HG02759 (cell line): ENCODE measurements at regions not wholly inside any gene's neighbourhood (a gene's known extent, or its start where the extent isn't known, plus 50 kb on each side); places are given as distances from the start of the nearest gene placed in this dataset.

Experiments used
- ATAC-seq: cut with Tn5 transposase; IDR thresholded peaks from one replicate; pipeline ENCODE4 v1.9.1; 2021; ENCODE audit warnings: mild to moderate bottlenecking, moderate library complexity; ENCODE audit not compliant: unreplicated experiment

DNA sequence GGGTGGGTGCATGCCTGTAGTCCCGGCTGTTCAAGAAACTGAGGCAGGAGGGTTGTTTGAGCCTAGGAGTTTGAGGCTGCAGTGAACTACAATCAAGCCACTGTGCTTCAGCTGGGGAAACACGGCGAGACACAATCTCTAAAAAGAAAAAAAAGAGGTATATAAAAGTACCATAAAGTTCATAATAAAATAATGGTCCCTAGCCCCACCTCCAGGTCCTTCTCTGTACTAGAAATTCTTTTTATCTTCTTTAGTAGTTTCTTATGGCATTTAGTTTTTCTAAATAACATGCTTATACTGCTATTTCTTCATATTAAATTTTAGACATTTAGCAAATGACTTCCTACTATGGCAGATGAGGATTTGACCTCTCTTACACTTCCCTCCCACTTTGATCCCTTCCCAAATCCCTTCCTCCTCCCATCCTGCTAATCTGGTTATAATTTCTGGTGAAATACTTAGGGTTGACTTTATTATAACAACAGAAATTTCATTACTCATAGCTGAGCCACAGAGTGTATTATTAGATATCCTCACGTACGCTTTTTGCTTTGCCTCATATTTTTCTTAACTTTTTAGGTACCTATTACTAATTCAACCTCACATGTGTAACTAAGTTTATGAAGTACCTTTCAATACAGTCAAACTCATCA lies 94.7 kb downstream of the SLC41A2 start:
- ATAC-seq = no peak

DNA sequence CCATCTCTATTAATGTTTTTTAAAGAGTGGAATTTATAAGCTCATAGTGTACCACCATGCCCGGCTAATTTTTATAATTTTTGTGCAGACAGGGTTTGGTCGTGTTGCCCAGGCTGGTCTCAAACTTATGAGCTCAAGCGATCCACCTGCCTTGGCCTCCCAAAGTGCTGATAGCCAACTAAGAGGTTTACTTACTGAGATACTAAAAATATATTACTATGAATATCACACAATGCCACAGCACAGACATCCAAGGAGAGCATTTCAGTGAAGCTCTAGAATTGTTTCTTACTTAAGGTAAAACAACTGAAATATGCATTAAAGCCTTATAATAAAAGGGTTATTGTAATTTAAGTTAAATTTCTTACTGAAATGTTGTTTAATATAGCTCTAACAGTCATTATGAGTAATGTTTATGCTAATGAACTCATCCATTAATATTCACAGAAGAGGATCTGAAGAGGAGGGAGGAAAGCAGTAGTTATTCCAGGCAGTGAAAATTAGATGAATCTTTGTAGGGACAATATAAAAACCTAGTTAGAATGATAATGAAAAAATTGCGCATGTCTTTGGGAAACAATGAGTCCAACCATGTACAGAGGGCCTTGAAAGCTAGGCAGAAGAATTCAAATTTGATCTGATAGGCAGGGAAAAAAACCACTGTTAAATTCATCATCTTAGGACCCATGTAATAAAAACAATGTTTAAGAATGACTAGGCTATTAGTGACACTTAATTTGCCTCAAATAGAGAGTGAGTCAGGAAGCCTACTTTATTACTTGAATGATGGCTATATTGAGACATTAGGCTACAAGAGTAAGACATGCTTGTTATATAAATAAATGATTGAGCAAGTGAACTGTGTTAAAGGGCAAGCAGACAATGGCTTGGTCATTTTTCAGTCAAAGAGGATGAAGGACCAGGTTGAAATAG lies 99.2 kb downstream of the SLC41A2 start:
- no peak for ATAC-seq

DNA sequence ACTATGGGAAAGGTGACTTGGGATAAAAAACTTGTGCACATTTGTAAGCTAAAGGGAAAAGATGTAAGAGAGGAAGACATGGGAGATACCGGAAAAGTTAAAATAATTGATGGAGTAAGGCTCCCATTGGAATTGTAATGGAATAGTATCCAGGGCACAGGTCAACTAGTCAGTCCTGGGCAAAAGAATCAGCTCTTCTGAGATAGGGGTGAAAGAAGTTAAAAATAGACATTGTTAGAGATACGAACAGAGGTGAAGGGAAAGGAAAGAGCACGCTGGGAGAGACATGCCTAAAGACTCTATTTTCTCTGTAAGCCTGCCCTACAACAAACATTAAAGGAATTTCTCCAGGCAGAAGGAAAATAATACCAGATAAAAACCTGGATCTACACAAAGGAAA lies 101.6 kb downstream of the SLC41A2 start:
- ATAC-seq = no peak

DNA sequence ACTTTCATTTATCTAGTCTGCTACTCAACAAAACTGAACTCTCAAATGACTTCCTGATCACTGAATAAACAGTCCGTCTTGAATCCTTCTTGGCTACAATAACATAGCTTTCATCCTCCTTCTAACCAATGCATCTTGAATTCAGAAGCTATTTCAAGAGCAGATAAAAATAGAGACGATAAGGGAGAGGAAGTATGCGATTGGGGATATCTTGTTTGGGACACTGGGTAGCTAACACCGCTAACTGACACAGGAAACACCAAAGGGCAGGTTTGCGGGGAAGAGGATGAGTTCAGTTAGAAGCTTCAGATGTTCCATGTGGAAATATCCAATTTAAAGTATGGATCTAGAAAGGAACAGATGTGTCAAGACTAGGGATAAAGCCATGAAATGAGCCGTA lies 102.5 kb downstream of the SLC41A2 start:
- no peak for ATAC-seq

DNA sequence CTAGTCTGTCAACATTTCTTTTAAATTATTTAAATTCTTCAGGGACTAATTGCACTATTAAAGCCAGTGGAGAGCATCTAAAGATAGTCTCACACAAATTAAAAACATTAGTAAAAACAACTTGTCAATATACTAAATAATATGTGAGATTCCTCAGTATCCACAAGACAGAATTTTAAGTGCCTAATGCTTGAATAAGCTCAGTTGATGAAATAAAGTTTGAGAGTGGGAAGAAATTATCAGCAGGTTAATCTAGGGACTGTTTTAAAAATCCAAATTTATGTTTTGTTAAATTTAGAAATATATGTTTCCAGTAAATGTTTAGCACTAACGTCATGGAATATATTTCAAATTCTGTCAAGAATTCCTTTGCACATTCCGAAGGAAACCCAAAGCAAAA lies 105.2 kb downstream of the SLC41A2 start:
- no peak for ATAC-seq

DNA sequence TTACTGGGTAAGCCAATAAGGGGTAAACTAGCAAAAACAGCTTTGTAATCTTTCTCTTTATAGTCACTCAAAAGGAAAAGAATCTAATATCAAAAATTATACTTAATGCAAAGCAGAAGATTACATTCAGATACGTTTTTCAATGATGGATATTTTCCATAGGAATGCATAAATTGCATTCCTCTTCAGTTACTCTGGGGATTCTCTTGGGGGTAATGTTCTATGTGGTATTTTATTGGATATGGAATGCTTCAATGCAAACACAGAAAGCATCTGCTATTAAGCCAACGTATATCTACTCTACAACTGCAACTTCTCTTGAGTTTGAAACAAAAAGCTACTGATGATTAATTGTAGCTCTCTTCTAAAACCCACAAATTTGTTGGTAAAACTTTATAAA lies 106.0 kb downstream of the SLC41A2 start:
- no peak for ATAC-seq

DNA sequence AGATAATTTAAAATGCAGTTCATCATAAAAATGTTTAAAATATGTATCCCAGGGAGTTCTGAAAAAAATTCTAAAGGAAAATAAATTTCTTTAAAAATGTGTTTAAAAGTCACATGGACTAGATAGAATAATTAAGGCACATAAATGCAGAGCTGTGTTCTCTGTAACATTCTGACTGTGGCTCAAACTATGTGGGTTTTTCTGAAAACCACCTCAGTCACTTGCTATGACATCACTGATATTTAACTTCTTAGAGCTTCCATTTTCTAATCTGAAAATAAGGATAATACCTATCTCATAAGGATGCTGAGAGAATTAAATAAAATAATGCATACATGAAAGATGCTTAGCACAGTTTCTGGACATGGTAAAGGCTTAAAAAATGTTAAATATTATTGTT lies 107.3 kb downstream of the SLC41A2 start:
- no peak for ATAC-seq

DNA sequence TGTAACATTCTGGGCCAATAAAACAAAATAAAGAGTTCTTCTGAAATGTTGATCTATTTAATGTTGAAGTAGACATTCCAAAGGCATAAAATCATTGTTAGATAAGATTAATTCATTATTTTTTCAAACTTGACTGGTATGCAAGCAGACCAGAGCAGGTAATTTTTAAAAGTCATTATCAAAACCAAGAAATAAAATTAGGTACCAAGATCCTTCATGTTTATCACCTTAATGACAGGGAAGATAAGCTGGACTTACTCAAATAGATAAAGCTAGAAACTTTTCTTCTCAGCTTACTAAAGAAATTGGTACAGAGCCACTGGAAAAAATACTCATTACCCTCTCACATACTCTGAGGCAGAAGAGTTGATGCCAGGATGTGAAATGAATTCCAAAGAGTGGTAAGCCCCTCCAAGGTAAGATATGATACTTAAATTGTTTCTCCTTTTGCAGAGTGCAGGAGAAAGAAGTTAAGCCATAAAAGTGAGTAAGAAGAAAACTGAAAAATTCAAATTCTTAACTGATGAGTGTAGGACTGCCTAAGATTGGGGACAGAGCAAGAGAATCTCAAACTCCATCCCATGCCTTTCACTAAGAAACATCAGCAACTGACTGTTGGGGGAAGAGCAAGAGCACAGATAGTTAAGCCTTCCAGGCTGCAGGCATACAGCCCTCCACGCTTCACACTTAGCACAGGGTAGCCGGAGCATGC lies 111.9 kb downstream of the SLC41A2 start:
- no peak for ATAC-seq

DNA sequence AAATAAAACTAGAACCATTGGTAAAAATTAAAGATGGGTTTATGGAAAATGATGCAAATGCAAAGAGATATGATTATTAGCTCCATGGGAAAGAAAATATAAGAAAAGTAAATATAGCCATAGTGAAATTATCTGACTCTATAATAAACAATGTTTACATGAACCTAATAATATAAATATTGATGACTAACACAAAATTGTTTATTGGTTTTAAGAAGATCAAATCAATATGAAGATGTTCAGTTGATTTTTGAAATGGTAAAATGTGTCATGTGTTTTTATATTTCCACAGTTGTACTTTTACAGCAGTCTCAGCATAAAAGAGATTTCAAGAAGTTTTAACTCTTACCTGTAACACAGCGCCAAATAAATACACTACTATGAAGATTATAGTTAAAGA lies 114.0 kb downstream of the SLC41A2 start:
- no peak for ATAC-seq

DNA sequence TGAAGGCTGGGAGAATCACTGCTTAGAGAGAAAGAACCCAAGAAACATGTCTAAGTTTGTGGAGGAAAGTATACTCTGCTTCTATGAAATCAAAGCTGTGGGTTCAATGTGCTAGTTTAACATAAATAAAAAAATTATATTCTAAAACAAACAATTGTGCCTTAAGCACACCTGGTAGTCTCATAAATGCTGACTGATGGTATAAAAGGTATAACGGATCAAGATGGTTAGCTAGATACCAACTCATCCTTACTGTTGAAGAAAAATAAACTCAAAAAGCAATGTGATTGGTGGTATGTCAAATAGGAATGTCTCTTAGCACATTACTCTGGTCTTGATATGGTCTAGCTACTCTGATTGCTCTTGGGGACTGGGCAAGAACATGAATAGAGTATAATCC lies 117.8 kb downstream of the SLC41A2 start:
- ATAC-seq = no peak

DNA sequence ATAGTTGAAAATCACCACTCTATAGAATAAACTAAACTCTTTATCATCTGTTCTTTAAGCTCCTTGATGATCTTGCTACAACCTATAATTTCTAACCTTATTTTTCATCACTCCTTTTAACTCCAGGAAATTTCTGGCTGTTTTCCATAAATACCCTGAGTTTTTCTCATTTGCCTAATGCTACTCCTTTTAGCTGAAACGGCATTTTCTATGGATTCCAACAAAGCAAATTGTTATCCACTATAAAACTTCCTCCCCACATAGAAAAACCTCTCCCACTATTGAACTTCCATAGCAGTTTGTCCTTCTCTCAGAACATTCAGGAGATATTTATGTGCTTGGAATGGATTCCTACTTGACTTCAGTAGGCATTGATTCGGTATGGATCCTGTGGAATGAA lies 122.8 kb downstream of the SLC41A2 start:
- no peak for ATAC-seq

DNA sequence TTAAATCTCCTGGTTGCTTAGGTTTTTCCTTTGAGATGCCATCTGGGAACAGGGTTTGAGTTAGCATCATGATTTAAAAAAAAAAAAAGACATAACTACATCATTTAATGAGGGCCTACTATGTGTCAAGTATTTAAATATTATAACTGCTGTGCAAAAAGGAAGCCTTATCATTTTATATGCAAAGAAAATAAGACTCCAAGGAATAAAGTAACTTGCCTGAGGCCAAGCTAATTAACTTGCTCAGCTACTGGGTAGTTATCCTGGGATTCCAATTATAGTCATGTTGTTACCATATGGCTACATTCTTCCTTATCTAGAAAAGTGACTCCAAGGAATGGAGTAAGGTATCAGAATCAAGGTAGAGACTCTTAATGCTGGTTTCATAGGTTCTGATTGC lies 123.5 kb downstream of the SLC41A2 start:
- no peak for ATAC-seq

DNA sequence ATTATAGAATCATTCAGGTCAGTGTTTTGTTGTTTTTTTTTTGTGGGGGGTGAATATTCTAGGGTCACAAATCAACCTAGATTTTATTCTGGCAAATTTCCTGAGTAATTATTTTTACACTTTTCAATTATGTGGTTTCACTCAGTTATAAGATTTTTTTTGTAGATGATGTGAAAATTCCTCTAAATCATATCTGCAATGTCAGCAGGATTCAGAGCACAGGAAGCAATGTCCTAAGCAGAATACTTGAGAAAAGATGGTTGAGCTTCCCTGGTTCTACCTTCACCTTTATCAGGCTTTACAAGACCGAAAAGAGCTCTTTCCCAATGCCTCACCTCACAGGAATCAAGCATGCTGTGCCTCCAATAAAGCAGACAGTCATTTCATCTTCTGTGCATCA lies 124.3 kb downstream of the SLC41A2 start:
- no peak for ATAC-seq

DNA sequence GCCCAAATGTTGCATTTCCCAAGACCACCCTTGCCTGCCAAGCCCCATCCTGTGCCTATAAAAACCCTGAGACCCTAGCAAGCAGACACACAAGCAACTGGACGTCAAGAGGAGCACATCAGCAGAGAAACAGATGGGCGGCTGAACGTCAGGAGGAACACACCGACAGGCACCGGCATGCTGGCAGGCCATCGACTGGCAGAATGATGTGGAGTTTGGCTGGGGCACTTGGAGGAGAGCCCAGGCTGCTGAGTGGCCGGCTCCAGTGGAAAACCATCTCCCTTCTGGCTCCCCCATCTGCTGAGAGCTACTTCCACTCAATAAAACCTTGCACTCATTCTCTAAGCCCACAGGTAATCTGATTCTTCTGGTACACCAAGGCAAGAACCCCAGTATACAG lies 130.1 kb downstream of the SLC41A2 start:
- no peak for ATAC-seq

DNA sequence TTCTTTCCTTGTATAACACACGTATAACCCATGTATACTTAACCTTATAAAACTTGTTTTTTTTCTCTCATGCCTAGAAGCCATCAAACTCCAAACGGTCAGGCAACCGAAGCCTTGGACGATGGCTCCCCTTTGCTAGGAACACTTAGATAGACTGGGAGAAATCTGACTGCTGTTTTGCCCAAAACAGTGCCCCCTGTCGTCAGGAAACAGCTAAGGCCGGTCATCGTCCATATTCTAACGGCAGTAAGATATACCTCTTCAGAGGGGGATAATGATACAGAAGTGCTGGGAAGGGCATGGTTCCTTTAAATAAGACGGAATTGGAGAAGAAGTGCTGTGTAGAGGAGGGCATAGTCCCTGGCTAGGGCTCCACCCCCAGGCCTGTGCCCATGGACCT lies 130.5 kb downstream of the SLC41A2 start:
- no peak for ATAC-seq

DNA sequence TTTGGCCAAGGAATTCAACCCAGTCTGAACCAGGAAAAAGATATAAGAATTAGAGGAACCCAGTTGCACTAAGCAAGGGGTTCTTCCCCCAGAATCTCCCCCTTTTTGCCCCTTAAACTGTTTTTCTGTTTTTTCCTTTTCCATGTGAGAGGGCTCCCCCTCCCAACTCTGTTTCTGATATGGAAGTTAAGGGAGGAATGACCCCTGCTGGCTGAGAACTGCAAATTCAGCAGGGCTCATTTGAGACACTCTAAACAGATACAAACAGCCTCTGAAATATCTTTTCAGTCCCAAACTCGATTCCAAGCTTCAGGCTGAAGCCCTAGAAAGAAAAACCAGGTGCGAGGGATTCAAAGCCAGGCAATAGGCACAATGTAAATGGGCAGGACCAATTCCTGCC lies 132.7 kb downstream of the SLC41A2 start:
- no peak for ATAC-seq

DNA sequence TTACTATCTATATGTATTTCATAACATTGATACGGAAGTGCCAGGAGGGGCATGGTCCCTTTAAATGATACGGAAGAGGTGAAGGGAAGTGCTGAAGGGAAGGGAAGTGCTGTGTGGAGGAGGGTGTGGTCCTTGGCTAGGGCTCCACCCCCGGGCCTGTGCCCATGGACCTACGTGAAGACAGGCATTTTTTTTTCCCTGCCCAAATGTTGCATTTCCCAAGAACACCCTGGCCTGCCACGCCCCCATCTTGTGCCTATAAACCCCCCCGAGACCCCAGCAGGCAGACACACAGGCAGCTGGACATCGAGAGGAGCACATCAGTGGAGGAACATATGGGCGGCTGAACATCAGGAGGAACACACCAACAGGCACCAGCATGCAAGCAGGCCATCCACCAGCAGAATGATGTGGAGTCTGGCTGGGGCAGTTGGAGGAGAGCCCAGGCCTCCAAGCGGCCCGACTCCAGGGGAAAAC lies 134.1 kb downstream of the SLC41A2 start:
- no peak for ATAC-seq

DNA sequence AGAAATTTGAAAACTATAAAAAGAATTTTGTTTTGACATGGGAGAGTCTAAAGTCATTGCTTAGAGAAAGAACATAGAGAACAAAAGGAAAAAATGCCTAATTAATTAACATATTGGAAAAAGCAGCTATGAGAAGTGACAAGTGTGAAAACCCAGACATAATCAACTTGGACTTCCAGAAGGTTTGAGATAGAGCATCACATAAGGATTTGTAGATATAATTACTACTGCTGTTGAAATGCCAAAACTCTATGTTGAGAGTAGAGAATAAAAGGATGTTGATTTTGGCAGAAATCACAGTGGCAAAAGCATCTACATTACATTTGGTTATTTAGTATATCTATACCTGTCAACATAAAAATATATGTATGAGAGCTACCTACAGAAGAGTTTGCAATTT lies 135.1 kb downstream of the SLC41A2 start:
- no peak for ATAC-seq

DNA sequence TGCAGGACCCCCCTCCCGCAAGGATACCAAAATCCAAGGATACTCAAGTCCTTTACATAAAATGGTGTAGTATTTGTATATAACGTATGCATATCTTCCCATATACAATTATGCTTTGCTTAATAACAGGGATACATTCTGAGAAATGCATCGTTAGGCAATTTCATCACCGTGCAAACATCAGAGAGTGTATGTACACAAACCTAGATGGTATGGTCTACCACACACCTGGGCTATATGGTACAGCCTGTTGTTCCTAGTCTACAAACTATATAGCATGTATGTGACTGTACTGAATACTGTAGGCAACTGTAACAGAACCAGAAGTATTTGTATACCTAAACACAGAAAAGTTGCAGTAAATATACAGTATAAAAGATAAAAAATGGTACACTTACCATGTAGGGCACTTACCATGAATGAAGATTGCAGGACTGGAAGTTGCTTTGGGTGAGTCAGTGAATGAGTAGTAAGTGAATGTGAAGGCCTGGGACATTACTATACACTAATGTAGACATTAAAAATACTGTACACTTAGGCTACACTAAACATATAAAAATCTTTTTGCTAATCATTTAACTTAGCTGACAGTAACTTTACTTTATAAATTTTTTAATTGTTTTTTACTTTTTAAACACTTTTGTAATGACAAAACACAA lies 141.1 kb downstream of the SLC41A2 start:
- no peak for ATAC-seq

DNA sequence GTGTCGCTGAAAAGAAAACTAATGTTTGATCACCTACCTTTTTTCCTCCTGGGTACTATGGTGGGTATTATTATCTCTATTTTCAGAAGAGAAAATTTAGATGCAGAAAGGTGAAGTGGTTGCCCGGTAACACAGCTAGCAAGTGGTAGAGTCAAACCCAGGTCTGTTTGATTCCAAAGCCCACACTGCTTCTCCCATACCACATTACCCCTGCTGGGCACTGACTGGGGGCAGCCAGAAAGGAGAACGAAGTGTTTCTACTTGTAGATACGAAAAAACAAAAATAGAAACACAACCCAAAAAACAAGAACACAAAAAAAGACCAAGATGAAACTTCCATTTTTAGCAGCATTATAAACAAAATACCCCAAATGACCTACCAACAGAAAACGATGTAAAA lies 142.2 kb downstream of the SLC41A2 start:
- no peak for ATAC-seq

DNA sequence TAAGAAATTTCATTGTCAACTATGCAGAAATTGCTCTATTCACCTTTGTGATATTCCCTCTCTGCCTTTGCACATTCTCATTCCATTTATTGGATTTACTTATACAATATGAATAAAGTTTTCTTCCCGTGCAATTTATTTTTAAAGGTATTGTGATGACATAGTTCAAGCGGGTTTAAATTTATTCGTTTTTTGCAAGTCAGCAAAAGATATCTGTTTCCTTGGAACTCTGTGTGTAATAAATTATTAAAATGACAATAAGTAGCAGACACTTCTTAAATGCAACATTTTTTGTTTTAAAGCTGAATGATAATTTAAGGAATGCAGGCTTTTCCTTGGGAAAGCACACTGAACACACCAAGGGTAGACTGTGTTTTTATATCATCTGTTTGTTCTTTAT lies 143.1 kb downstream of the SLC41A2 start:
- ATAC-seq = no peak
